ENCODE measurements at regions not wholly inside any gene's neighbourhood (a gene's known extent, or its start where the extent isn't known, plus 50 kb on each side); places are given as distances from the start of the nearest gene placed in this dataset.
"Not testable (repeated sequence)": the region's sequence is repeated elsewhere in the genome, so short reads cannot be mapped to it uniquely, and the experiment has no call there.

GRCh38 chr16:86885139-86885538 lies 306.8 kb downstream of the FOXL1 start:
- no peak for TF ChIP-seq CTCF (IDR thresholded peaks at IDR 0.05; ENCODE audit: low read depth, low read length)
- no peak overlapping the region for H3K4me3 ChIP-seq (ENCODE audit: low read depth, low read length)

GRCh38 chr16:86886651-86887050 lies 308.3 kb downstream of the FOXL1 start:
- no peak overlapping the region for H3K4me3 ChIP-seq (ENCODE audit: low read depth, low read length)
- TF ChIP-seq CTCF (IDR thresholded peaks at IDR 0.05; ENCODE audit: low read depth, low read length) = no peak

GRCh38 chr16:86887416-86887815 lies 309.1 kb downstream of the FOXL1 start:
- TF ChIP-seq CTCF (IDR thresholded peaks at IDR 0.05; ENCODE audit: low read depth, low read length) = no peak
- H3K4me3 ChIP-seq (ENCODE audit: low read depth, low read length) = no peak overlapping the region

- TF ChIP-seq CTCF (IDR thresholded peaks at IDR 0.05; ENCODE audit: low read depth, low read length) = no peak
- H3K4me3 ChIP-seq (ENCODE audit: low read depth, low read length) = no peak overlapping the region
Observed at GRCh38 chr16:86888231-86889053, 310.1 kb downstream of the FOXL1 start.

GRCh38 chr16:86889054-86889366 lies 310.7 kb downstream of the FOXL1 start:
- H3K4me3 ChIP-seq (ENCODE audit: low read depth, low read length) = not testable (repeated sequence)

- TF ChIP-seq CTCF (IDR thresholded peaks at IDR 0.05; ENCODE audit: low read depth, low read length) = no peak
- H3K4me3 ChIP-seq (ENCODE audit: low read depth, low read length) = no peak overlapping the region
Observed at GRCh38 chr16:86889974-86890373, 311.6 kb downstream of the FOXL1 start.

- no peak for TF ChIP-seq CTCF (IDR thresholded peaks at IDR 0.05; ENCODE audit: low read depth, low read length)
- H3K4me3 ChIP-seq (ENCODE audit: low read depth, low read length) = no peak overlapping the region
Observed at GRCh38 chr16:86891121-86891520, 312.8 kb downstream of the FOXL1 start.

- no peak overlapping the region for H3K4me3 ChIP-seq (ENCODE audit: low read depth, low read length)
- no peak for TF ChIP-seq CTCF (IDR thresholded peaks at IDR 0.05; ENCODE audit: low read depth, low read length)
Observed at GRCh38 chr16:86891631-86892030, 313.3 kb downstream of the FOXL1 start.
